ENCODE measurements at regions not wholly inside any gene's neighbourhood (a gene's known extent, or its start where the extent isn't known, plus 50 kb on each side); places are given as distances from the start of the nearest gene placed in this dataset.

- no peak for TF ChIP-seq YY1 (IDR thresholded peaks at IDR 0.05)
- no peak for TF ChIP-seq TAF1 (conservative IDR thresholded peaks at IDR 0.05)
- no peak for TF ChIP-seq CTCF (IDR thresholded peaks at IDR 0.05; ENCODE audit: low read depth, low read length, missing input control)
- no peak for TF ChIP-seq RAD21 (IDR thresholded peaks at IDR 0.05)
- TF ChIP-seq FOXA1 (IDR thresholded peaks at IDR 0.05): no peak
- no peak for TF ChIP-seq GABPA (IDR thresholded peaks at IDR 0.05 in 1 of 2, conservative IDR thresholded peaks at IDR 0.05 in 1 of 2)
- no peak for TF ChIP-seq SP1 (IDR thresholded peaks at IDR 0.05)
- no peak for TF ChIP-seq REST (IDR thresholded peaks at IDR 0.05)
- no peak for TF ChIP-seq HNF4A (conservative IDR thresholded peaks at IDR 0.05)
- TF ChIP-seq JUND (IDR thresholded peaks at IDR 0.05): no peak
- TF ChIP-seq ATF3 (IDR thresholded peaks at IDR 0.05): no peak
- TF ChIP-seq EGR1 (IDR thresholded peaks at IDR 0.05; ENCODE audit: low read depth in 2 of 2): no peak
These were observed 64.7 kb upstream of the PCDH10 start for GRCh38 chr4:133084421-133084820.

All from liver (tissue), 3 donors.